ENCODE measurements at regions not wholly inside any gene's neighbourhood (a gene's known extent, or its start where the extent isn't known, plus 50 kb on each side); places are given as distances from the start of the nearest gene placed in this dataset.

DNA sequence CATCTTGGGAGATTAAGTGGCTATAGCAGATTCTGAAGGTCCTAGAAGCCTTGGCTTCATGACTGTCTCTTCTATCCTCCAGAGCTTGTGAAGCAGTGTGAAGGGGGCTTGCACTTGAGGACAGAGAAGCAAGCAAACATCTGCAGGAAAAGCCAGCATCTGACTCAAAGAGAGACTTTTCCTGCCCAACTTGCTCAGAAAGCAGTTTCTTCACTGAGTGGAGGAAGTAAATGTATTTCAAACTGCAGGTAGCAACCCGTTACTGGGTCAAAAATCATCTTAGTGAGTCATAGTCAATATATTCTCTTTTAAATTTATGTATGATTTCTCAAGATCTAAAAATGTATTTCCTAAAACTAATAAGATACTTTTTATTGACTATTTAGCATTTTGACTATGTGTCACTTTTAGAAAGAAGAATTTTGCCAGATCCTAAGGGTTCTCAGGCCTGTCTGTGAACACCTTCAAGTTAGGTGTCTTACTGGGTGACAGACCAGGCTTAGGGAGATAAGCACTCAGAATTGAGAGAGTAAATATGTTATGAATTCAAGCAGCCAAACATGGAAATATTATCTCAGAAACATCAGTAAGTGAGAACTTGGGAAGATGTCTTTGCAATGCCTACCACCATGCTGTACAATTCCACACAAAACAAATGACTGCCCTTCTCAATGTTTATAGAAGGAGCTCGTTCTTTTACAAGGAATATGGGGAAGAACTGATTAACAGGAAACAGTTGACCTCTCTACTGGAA lies 72.6 kb upstream of the DMAC1 start:
- no peak for DNase-seq (ENCODE audit: low read depth)

DNA sequence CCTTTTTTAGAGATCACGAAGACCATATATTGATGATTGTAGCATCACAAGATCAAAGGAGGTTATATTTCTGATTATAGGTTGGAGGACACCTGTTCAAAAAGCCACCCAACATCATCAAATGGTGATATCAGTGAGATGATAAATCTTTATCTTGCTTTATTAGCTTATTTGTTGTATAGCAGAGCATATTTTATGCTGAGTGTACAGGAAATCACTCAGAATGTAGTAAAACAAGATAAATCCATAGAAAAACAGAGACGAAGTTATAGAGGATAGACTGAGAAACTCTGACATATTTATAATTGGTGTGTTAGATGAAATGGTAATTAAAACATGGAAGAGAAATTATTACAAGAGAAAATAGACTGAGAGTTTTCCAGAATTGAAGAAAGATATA lies 69.8 kb upstream of the DMAC1 start:
- no peak for DNase-seq (ENCODE audit: low read depth)

DNA sequence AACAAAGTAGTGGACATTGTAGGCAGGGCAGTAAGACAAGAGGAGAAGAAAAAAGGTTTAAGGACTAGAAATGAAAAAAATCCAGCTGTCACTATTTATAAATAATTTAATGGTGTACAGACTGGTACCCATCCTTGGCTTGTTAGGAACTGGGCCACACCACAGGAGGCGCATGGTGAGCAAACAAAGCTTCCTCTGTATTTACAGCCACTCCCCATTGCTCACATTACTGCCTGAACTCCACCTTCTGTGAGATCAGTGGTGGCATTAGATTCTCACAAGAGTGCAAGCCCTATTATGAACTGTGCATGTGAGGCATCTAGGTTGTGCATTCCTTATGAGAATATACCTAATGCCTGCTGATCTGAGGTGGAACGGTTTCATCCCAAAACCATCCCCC lies 62.6 kb upstream of the DMAC1 start:
- DNase-seq (ENCODE audit: low read depth), result no peak

DNA sequence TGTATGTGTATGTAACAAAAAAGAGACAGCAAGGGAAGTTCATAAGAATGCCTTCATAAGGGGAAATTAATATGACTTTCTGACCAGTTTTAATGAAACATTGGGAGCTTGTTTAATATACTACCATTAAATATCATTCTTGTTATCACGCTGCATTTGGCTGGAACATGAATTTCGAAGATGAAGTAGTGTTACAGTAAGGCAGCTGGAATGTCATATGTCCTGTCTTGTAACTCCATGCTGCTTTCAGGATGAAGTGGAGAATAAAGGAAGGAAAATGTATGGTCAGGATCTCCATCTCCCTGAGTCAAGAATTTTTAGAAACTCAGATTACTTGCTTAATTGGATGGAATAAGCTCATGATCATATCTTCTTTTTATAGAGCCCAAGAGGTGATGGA lies 61.5 kb upstream of the DMAC1 start:
- no peak for DNase-seq (ENCODE audit: low read depth)

DNA sequence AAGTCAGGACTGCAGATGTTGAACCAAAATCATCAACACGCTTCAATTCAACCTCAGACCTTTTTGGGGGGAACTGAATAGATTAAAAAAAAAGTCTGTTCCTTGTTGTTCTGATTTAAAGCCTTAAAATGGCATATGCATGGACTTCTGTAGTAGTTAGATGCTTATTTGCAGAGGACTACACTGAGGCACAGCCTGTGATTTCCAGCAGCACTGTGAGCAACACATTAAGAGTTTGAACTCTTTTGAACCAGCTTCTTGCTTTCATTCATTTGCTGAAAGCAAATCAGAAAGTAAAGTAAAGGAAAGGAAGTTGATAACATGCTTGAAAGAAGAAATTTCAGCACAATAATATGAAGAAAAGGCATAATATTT lies 60.7 kb upstream of the DMAC1 start:
- DNase-seq (ENCODE audit: low read depth), result no peak

DNA sequence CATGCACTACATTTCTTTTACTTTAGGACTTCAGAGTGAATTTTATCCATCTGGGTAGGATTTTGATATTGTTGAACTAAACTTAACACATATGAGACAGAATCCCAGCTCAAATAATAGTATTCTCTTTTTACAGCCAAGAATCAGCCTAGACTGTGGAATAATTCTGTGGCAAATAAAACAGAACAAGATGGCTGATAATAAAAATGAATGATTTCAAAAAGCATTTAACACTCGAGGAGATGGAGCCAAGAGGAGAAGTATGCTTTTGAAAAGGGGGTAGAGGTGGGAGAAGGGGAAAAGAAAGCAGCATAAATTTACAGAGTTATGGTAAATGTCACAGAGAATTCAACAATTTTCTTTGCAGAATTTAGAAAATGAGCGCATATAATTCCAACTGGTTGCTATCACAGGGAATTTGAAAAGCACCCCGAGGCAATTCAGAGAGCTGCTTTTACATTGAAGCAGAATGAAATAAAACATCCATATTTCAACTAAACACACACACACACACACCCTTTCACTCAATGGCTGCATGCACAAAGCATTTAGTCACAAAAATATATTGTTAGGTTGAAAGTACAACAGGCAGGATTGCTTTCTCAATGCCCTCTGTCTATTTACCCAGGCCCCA lies 60.2 kb upstream of the DMAC1 start:
- DNase-seq (ENCODE audit: low read depth), result no peak

DNA sequence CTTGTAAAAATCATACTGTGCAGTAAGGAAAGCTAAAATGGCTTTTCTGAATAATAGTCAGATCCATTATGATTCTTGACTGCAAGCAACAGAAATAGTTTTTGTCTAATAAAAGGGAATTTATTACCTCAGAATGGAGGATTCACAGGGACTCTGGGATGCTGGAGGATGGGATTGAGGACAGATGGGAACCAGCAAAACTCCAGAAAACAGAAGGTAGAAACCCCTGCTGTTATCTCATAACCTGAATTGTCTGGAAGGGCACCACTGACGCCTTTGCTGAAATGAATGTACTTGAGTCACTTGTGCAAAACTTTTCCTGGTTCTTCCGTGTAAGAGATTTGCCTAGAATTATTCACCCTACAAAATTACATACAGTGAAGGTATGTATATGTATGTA lies 58.6 kb upstream of the DMAC1 start:
- no peak for DNase-seq (ENCODE audit: low read depth)

DNA sequence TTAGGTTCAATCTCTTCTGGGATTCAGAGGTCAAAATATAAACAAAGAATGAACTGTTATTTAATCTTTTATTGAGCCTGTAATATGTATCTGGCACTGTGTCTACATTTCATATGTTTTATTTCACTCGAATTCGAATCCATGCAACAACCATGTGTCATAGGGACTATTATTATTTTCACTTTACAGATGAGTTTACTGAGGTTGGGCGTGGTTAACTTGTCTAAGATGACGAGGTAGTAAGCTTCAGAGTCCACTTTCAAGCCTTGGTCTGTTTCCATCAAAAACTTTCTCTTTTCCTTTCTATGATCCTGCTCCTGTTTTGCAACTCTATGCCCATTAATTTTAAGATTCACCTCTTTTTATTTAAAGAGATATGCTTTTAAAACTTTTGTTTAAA lies 55.2 kb upstream of the DMAC1 start:
- DNase-seq (ENCODE audit: low read depth), result no peak
